HG03103 (cell line): ENCODE measurements at regions not wholly inside any gene's neighbourhood (a gene's known extent, or its start where the extent isn't known, plus 50 kb on each side); places are given as distances from the start of the nearest gene placed in this dataset.

Experiments
- ATAC-seq: cut with Tn5 transposase; IDR thresholded peaks from one replicate; pipeline ENCODE4 v1.9.1; 2021; ENCODE audit warnings: low read depth; ENCODE audit not compliant: unreplicated experiment

DNA sequence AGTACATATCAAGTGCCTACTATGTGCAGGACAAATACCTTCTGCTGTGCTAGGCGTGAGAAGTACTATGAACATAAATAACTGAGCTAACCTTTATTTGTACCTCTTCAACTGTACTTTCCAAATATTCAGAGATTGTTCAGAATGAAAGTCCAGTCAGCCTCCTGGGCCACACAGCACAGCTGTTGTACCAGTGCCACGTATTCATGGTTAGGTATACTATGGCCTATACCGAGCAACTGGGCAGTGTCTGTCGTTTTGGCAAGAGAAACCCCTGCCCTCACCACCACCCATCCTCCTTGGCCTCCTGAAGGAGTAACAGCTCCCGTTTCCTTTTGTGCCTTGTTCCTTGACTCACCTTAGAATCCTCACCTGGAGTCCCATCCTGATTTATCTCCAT lies 53.0 kb downstream of the RASSF10 start:
- no peak for ATAC-seq

DNA sequence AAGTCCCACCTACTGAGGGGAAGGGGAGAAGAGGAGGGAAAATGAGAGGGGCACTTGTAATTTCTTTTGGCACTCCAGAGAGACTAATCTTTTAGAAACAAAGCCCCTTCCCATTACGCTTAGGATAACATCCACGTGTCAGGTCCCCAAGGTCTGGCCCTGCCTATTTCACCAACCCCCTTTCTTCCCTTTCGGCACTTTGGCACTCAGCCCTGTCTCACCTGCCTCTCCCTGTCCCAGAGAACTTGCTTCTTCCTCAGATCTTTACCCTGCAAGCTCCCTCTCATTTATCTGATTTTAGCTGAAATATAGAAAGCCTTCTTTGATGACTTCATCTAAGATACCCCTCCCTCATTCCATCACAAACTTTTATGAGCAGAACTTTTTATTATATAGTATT lies 55.5 kb downstream of the RASSF10 start:
- no peak for ATAC-seq

DNA sequence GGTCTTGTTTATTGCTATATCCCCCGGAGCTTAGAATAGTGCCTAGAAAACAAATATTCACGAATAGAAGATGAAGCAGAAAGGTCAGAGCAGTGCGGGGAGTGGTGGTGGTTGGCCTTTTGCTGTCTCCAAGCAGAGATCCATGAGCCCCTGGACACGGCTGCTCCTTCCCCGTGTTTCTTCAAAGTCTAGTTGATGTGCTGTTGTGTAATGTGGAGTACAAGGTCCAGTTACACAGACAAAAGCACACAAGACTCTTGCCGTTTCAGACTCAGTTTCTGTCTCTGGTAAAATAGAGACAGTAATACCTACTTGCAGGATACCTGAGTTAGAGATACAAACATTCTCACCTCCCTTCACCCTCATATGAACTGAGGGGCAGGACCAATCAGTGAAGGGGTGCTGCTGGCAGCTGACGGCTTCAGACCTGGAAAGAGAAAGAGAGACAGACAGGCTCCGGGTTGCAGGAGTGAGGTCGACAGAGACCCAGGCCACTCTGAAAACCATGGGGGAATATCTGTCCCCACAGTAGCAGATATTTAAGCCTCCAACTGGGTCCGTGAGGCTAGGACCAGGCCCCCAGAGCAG lies 56.2 kb downstream of the RASSF10 start:
- ATAC-seq = no peak

DNA sequence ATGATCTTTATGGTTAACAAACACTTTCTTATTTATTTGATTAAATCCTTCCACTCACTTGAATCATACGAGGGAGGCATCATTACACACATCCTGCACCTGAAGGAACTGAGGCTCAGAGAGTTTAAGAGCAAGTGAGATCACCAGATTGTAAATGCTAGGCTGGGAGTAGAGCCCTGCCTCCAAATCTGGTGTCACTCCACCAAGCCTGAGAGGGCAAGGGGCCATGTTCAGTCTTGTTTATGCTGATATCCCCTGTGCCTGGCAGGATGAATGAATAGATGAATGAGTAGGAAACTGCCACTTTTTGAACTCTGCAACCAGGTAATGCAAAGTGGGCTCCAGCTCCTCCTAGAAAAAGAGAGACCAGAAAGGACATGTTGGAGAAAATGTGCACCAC lies 59.1 kb downstream of the RASSF10 start:
- ATAC-seq = no peak

DNA sequence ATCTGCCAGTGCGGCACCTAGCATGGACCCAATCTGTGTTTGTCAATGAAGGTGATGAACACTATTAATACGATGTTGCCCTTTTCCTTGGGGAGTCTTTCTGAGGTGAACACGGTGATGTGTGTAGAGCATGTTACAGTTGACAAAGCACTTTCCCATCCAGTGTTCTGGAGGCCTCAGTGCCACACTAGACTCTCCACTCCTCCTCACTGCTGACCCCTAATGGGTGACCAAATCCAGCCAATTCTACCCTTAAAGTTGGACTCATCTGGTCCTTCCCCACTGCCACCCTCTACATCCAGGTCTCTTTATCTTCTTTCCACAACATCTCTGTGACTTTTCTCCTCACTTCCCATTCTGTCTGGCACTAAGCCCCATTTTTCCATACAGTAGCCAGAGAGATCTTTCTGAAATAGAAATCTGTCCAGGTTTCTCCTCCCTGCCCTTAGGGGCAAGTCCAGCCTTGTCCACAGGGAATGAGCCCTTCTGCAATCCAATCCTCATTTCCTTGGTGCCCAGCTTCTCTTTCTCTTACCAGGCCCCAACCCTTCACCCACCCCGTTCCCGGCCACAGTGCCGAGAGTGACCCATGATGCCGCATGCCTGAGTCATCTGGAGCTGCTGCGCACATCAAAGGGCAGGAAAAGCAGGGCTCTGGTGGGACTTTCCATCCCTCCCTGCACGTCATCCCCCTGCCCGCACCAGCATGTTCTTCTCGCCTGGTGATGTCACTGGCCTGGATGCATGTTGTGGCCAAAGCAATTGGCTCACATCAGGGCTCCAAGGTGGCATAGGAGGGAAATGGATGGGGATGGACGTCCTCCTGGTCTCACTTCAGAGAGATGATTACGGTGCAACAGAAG lies 64.2 kb downstream of the RASSF10 start:
- no peak for ATAC-seq

DNA sequence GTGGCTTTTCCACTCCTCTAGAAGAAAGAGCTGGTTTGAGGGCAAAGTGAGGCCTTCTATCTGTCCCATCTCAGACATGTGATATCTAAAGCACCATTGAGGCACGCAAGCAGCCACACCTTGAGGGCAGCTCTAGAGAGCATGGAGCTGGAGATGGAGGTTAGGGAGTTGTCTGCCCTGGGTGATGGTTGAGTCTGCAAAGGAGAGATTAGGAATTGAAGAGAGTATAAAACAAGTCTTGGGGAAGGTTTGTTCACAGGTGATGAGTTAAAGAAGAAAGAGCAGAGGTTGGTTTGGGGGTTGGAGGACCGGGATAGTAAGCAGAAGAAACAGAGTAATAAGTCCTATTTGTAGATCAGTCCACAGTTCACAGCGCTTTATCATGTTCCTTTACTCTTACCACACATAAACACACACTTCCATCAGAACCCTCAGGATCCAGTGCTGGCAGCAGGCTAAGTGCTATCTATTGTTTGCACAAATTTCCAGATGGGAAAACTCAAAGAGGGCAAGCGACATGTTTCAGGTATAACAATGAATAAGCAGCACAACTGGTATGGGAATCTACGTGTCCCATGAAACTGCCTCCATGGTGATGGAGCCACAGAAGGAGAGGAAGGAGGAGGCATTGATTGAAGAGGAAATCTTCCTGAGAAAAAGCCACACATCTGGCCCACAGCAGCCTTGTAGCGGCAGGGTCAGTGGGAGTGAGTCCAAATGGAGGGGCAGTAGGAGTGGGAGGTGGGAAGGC lies 65.8 kb downstream of the RASSF10 start:
- ATAC-seq = no peak

DNA sequence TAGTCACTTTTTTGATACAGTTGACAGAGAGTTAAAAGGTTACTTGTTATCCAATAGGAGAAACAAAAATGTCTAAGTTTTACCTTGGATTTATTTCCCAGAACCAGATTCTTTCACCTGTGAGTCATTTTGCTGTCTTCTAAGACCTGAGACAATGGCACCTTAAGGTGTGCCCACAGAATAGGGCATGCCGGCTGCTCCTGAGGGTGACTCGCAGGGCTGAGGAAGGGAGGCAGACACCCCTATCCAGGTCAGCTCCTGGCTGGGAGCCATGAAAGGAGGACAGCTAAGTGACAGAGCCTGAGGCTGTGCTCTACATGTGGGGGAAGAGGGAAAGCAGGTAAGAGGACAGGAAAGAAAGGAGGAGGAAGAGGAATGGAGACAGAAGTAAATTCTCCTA lies 67.8 kb downstream of the RASSF10 start:
- ATAC-seq = no peak

DNA sequence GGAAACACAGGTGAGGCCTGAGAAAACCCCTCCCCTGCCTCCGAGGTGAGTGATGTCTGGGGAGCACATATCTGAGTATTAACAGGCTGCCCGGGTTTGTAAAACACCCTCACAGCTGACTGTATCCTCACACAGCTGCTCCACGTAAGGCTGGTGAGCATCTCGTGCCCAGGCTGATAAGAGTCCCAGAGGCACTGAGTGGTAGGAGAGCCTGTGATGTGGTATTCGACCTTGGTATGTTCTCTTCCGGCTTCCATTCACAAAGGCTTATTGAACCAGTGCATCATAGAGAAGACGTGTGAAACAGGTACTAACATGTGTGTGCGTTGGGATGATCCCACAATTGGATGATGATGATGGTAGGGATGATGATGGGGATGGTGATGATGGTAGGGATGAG lies 71.7 kb downstream of the RASSF10 start:
- no peak for ATAC-seq

DNA sequence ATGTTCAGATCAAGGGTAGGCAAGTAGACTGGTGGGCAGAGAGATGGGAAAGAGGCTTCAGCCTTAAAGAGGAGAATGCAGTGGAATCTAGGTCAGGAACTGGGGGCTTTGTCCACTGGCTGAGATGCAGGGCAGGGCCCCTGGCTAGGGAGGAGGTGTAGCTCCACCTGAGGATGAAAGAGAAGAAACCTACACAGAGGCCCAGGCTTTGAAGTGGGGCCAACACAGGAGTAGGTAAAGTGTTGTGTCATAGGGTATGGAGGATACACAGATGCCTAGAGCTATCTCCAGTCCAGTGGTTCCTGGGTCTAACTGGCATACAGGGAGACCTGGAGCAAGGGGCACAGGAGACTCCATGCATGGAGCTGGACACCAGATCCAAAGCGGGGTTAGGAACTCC lies 73.5 kb downstream of the RASSF10 start:
- no peak for ATAC-seq

DNA sequence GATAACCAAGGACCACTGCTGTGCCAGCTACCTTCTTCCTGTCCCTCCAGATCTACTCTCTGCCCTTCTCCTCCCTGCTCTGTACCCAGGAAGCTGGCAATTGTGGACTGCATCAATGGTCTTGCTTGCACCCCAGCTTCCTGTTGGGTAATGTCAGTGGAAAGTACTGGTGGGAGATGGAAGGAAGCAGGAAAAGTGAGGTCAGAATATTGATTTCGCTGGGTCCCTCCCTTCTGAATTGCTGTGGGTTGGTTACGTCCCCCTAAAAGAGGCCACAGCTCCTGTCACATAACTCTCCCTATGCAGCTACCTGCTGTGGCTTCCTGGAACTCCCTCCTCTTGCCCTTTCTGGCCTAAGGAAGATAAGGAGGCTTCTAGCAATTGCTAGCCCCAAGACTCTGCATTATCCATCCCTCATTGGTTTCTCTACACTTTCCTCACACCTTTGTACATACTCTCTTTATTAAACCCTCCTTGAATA lies 81.2 kb downstream of the RASSF10 start:
- ATAC-seq = no peak

DNA sequence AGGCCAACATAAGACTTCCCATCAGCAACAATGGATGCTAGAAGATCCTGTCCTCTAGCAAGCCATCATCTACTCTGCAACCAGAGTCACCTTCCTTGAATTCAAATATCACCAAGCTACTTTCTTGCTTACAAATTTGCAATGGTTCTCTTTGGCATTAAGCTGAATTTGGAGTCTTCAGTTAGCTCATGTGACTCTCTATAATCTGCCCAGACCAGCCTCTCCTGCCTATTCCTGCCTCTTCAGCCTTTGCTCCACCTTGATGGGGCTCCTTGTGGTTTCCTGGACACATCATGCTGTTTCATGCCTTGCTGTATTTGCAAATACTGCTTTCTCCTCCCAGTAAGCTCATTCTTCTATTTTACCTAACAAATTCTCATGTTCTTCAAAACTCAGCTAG lies 82.3 kb downstream of the RASSF10 start:
- ATAC-seq = no peak

DNA sequence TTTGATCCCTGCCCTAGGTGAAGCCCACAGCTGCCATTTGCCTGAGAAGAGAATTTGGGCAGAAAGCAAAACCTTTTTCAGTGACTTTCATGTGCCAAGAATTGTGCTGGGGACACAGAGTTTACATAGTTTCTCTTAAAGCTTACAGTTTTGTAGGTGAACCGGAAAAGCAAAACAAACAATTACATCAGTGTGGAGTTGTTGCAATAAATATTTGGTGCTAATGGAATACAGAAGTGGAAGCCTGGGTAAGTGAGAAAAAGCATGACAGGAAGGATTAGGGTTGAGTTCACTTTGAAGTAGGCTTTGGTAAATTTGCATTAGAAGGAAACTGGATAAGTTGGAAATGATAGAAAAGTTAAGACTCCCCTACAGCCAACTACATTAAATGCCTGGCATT lies 82.7 kb downstream of the RASSF10 start:
- no peak for ATAC-seq

DNA sequence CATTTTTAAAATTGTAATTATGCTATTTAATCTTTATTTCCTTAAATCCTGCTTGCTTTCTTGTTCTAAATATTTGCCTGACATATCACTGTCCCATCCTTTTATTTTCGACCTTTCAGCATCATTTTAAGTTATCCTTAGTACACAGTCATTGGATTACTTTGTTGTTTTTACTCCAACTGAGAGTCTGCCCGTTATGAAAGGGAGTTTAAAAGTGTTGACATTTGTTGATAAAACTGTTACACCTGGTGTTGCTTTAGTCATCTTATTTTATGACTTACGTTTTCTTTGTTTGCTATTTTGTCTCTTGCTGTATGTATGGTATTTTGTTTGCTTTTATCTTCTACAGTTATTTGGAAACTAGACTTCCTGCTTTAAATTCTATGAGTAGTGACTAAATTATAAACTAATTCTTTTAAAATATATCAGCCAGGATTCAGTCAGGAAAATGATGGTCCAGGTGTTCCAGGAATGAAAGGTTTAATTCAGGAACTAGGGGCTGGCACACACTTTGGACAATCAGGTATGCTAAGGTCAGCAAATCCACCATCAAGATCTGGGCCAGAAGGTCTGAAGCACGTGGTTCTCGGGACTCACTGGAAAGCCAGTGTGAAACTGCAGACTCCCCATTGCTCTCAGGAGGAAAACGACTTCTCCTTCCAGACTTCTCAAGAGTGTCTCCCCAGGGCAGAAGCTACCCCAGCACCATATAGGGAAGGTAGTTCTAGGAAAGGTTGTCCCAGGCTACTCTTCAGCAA lies 86.0 kb downstream of the RASSF10 start:
- ATAC-seq = no peak

DNA sequence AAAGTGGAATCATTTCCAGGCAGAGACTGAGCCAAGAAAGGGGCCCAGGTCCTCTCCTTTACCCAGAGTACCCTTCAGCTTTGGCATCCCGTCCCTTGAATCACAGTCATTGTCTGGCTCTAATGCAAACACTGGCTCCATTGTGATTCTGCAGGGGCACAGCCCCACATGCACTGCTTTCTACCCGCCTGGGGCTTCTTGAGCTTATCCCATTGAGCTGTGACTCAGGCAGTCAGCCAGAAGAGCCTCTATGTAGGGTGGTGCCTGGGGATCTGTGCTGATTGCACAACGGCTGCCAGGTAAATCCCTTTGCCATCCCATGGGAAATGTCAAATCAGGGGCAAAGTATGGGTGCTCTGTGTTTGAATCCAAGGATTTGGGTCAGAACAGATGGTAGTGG lies 88.9 kb downstream of the RASSF10 start:
- ATAC-seq = no peak

DNA sequence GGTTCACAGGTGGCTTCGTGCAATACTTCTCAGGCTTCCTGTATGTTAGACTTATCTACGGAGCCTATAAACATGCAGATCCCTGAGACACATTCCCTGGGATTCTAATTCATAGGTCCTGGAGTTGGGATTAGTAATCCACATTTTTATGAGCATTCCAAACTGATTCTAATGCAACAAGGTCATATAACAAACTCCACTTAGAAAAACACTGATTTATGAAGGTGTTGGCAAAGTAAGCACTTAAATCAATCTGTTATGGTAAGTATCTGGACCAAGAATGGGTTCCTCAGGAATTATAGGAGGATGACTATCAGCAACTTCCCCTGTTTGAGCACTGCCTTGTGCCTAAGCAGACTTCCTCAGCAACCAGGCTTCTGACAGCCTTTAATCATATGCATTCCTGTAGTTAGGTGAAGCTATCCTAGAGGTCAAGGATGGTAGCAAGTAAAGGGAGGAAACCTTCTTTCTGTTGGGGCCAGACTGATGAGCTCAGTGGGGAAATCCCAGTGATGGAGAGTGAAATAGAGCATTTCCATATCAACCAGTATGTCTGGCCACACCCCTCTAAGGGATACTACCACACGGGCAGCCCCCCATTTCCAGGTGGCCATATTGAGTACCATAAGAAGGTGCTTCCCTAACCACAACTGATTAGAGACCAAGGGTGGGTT lies 89.6 kb downstream of the RASSF10 start:
- ATAC-seq = no peak

DNA sequence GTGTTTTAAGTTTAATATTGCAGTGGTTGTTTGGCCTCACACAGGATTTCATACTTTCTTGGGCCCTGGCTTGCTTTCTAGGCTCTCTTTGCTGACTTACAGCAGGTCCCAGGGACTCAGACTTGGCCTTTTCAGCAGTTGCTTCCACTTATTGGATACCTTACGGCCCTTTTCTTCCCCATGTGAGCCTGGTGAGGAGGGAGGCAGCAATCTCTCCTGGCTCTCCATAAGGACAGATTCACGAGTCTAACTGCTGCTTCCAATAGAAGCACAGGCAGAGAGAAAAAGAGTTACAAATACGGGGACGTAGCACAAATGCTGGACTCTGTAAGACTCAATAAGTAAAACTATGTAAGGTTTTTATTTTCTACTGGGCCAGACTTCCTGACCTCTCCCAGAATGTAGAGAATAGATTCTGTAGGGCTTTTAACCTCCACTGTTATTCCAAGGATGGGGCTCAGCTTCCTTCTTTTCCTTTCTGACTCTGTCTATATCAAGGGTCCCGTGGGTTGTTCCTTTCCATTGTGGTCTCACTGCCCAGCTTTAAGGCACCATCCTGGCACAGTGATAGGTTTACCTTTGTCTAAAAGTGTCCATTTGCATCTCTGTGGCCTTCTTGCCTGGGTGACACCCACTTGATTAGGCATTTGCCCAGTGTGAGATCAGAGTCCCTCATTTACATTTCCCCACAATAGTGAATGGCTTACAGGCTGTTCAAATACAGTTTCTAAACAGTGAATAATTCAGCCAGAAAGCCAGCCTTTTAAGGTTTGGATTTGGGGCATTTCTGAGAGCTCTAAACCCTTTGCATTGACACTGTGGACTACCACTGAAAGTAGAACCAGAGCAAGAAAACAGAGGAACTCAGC lies 92.8 kb downstream of the RASSF10 start:
- no peak for ATAC-seq

DNA sequence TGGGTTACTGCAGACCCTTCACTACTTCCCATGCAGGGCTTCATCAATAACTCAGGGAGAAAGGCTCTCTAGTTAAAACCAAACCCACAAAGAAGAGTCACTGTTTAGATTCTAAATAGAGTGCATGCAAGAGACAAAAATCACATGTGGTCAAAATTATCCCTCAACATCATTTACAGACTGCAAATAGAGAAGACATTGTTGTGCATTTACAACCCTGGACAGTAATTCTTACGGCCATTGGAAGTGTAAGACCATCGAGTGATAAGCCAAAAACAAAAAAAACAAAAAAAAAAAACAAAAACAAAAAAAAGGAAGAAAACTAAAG lies 93.4 kb downstream of the RASSF10 start:
- ATAC-seq = no peak

DNA sequence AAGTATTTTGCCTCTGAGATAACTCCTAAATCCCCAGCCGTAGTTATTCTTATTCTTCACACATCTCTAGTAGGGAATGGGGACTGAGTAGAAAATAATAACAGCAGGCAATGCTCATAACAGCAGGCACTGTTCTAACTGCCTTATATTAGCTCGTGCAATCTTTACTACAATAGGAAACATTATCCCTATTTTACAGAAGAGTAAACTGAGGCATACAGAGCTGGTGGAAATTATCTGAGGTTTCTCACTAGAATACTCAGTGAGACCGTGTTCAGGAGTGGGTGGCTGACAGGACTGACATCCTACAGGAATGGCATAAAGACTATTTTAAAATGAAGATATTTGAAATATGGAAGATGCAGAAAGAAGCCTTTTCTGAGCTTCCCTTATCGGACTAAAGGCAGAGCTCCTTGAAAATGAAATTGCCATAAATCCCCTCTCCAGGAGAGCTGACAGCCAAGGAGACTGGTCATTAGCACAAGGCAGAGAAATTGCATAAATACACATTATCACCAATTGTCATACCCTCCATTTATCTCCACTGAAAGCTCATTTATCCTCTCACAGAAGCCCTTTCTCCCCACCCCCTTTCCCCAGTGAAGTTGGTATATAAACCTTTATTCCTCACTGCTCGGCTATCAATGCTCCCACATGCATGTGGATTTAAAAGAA lies 93.9 kb downstream of the RASSF10 start:
- ATAC-seq = no peak

DNA sequence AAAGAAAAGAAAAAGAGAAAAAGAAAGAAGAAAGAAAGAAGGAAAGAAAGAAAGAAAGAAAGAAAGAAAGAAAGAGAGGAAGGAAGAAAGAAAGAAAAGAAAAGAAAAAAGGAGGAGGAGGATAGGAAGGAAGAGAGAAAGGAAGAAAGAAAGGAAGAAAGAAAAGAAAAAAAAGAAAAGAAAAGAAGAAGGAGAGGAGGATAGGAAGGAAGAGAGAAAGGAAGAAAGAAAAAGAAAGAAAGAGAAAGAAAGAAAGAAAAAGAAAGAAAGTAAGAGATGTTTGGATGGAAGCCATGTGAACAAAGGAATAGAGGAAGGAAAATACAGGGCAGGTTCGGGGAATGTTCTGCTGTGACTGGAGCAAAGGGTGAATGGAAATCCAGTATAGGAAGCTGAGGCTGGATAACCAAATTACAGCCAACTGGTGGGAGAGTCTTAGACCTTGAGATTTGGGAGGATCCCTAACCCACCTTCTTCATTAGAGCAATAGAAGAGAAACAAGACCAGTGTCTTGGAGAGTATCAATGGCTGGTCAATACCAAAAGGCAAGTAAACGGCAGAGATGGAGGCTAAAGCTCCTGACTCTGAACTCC lies 94.9 kb downstream of the RASSF10 start:
- ATAC-seq = no peak
